NCI-H82 treated with DMSO at 0.1 percent for 48 hours (cell line): ENCODE measurements at regions not wholly inside any gene's neighbourhood (a gene's known extent, or its start where the extent isn't known, plus 50 kb on each side); places are given as distances from the start of the nearest gene placed in this dataset.
A peak's percentile ranks its signal among the peaks of the same experiment; 100 is the strongest.

Experiments used
- DNase-seq: peaks from one replicate; lab custom pipeline; 2025; ENCODE audit not compliant: unreplicated experiment; lab: John Stamatoyannopoulos, UW

DNA sequence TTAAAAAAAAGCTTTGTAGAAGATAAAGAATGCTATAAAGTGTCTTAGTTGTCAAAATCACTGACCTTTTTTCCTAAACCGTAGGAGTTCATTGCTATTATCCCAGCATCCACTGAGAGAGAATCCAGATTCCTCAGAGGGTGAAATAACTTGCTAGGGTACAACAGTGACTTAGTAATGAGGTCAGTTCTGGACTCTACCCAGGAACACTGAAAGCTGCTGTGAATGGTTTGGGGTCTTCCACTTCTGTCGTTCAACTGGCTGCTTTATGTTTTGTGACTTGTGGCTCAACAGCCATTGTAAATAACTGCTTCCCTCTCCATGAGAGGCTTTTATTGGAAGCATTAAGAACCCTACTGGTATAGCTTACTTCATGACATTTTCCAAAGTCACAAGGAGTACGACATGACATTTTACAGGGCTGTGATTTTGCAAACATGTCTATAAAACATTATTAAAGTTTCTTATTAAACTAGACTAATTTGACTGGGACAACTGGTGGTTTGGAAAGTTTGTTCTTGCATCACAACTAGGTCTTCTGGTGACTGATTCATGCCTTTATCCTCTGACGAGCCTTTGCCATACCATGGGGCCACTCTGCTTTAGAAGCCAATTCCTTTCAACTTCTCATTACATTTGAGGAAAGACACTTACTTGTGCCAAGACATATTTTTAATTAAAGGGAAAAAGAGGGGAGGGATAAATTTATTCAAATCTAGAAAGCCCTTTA lies 92.2 kb upstream of the CDH11 start:
- DNase-seq, result no peak

- no peak for DNase-seq
Observed at GRCh38 chr16:65212791-65213190, 90.9 kb upstream of the CDH11 start.

DNA sequence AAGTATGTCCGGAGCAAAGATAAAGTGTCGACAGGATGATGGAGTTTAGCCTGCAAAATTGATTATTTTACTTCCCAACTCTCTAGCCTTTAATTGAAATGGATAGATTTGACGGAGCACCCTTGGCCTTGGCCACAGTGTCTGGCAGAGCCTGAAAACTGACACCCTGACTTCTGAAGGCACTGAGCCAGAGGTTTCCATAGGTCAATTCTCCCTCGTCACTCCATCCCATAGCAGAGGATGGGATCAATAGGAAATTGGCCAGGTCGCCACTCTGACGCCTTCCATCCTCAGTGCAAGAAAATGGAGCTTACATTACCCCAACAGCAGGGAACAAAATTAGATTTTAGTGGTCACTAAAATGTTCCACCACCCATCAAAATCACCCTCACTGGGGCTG lies 90.4 kb upstream of the CDH11 start:
- no peak for DNase-seq

DNA sequence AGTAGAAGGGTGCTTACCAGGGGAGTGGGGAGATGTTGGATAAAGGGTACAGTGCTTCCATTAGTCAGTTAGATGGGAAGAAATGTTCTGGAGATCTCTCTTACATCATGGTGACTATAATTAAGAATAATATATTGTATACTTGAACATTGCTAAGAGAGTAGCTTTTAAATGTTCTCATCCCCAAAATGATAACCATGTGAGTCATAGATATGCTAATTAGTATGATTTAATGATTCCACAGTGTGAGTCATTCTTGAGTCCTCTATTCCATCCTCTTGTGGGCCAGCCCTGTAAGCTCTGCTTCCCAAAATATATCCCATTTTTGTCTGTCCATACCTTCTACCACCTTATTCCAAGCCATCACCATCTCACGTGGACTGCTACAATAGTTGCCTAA lies 80.6 kb upstream of the CDH11 start:
- no peak for DNase-seq

- peak; percentile 78 for DNase-seq
Observed at GRCh38 chr16:65201511-65201910, 79.6 kb upstream of the CDH11 start.

- DNase-seq, result no peak
Observed at GRCh38 chr16:65200857-65201256, 79.0 kb upstream of the CDH11 start.

GRCh38 chr16:65200156-65200773 lies 78.4 kb upstream of the CDH11 start:
- no peak for DNase-seq

DNA sequence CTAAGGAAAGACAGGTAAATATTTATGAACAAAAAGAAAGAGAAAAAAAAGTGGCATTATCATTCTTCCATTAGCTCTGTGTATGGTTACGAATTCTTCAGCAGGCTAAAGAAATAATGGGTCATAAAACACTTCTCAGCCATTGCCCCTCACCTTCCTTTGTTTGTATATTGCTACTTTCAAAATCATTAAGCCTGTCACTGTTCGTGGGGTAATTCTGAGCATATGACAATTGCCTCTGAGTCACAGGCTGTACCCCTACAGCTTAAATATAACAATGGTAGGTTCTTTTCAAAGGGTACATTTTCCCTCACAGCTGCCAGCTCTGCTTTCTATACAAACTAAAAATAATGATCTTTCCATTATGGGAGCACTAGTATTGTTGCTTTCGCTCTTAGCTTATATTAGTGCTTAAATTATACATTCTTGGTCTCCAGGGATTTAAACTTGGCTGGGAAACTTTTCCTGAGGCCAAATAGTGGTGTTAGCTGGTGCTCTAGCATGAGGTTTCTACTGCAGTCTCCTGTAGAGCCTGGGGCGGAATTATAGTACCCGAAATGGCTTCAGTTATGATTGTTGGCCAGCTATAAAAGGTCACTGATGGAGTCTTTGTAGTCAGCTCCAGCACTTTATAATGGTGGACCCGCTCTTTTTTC lies 74.7 kb upstream of the CDH11 start:
- DNase-seq, result no peak

GRCh38 chr16:65195998-65196397 lies 74.1 kb upstream of the CDH11 start:
- DNase-seq, result no peak

DNA sequence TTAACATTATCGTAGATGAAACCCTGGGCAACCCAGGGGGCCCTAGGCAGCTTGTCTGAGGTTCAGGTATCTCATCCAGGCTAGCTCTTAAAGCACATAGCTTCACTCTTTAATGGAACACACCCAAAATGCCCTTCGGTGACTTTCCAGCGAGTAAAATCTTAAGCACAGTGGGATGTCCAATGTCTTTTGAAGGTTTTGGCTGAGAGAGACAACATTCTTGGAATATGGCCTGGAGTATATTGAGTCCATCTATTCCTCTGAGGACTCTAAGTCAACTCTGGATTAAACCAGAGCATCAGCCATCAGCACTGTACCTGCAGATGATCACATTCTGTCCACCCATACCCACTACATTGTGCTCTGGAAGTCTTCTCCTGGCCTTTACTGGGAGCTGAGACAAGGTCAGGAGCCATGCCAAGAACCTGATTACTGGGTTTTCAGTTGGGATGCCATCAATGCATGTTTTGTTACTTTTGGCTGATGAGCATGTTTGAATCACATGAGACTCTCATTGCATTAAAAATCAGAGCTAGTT lies 63.4 kb upstream of the CDH11 start:
- no peak for DNase-seq

- DNase-seq, result no peak
Observed at GRCh38 chr16:65181071-65181561, 59.3 kb upstream of the CDH11 start.

GRCh38 chr16:65178151-65178550 lies 56.3 kb upstream of the CDH11 start:
- no peak for DNase-seq

- no peak for DNase-seq
Observed at GRCh38 chr16:65176603-65177002, 54.7 kb upstream of the CDH11 start.

DNA sequence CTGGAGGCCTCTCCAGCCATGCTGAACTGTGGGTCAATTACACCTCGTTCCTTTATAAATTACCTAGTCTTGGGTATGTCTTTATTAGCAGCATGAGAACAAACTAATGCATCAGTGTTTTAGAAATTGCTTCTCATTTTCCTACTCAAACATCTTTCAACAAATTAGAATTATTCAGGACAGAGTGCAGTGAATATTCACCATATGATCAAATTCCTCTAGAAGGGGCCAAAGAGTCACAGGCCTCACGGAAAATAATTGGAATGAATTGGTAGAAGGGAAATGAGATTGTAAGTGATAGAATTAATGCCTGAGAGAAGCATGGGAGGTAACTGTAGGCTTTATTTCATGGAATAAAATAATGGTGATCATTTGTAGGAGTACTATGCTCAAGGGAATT lies 50.5 kb upstream of the CDH11 start:
- DNase-seq, result no peak
